H1 (cell line): ENCODE measurements at regions not wholly inside any gene's neighbourhood (a gene's known extent, or its start where the extent isn't known, plus 50 kb on each side); places are given as distances from the start of the nearest gene placed in this dataset.

Experiments used
- CTCF ChIA-PET: fragments of 300-600 bp; sonication (Branson Sonifier 250); formaldehyde crosslinking; loops from one replicate; lab custom pipeline; 2021; ENCODE audit not compliant: partially characterized antibody; lab: Charles Lee
- POLR2A ChIA-PET: fragments of 300-600 bp; sonication (Branson Sonifier 250); formaldehyde crosslinking; loops from one replicate; lab custom pipeline; 2021; ENCODE audit warnings: inconsistent platforms; ENCODE audit not compliant: partially characterized antibody; lab: Charles Lee
- DNase-seq, 2 experiments: peaks; one replicate each; pipeline versions ENCODE4 v3.0.0 to v3.0.0-alpha.2; 2010 to 2022; ENCODE audit warnings: low spot score in 2 of 2, low read depth in 1 of 2, mixed read lengths in 1 of 2
- FAIRE-seq: peaks from 2 replicates; lab custom pipeline; 2011; peaks lifted over from hg19 to GRCh38; lab: Jason Lieb, UNC
- H2AFZ ChIP-seq: 2 replicates; pipeline ENCODE4 v1.8.1; 2012; ENCODE audit warnings: low read length, inconsistent platforms
- H2AK5ac ChIP-seq: 2 replicates; pipeline ENCODE4 v1.6.1; 2013; ENCODE audit warnings: low read depth, low read length
- H2BK120ac ChIP-seq: replicated peaks from 2 replicates; pipeline ENCODE3; 2013; ENCODE audit warnings: low read depth, low read length, inconsistent platforms
- H2BK12ac ChIP-seq: 2 replicates; pipeline ENCODE4 v1.6.1; 2013; ENCODE audit warnings: low read depth, low read length
- H2BK15ac ChIP-seq: 2 replicates; pipeline ENCODE4 v1.6.1; 2013; ENCODE audit warnings: low read length
- H2BK20ac ChIP-seq: 2 replicates; pipeline ENCODE4 v1.6.1; 2013; ENCODE audit warnings: low read length
- H2BK5ac ChIP-seq: 2 replicates; pipeline ENCODE4 v1.6.1; 2013; ENCODE audit warnings: low read depth, low read length
- H3K14ac ChIP-seq: 2 replicates; pipeline ENCODE4 v1.6.1; 2013; ENCODE audit warnings: inconsistent platforms; ENCODE audit not compliant: insufficient read length
- H3K18ac ChIP-seq: 2 replicates; pipeline ENCODE4 v1.6.1; 2013; ENCODE audit warnings: low read length; ENCODE audit errors: extremely low read depth
- H3K23ac ChIP-seq: 2 replicates; pipeline ENCODE4 v1.6.1; 2013; ENCODE audit warnings: inconsistent platforms; ENCODE audit not compliant: insufficient read length
- H3K23me2 ChIP-seq: 2 replicates; pipeline ENCODE4 v1.6.1; 2013; ENCODE audit warnings: low read depth, low read length
- H3K27ac ChIP-seq: 2 replicates; pipeline ENCODE4 v1.6.1; 2011; ENCODE audit warnings: low read depth, low read length, inconsistent platforms
- H3K27me3 ChIP-seq, 4 experiments: replicated peaks in 1 of 4; 1 replicate in 1 of 4; 2 replicates in 3 of 4; pipeline versions ENCODE4 v1.6.1 to v1.8.1; 2011 to 2013; ENCODE audit warnings: low read length in 3 of 4, mild to moderate bottlenecking in 3 of 4, inconsistent platforms in 2 of 4, mixed read lengths in 2 of 4, moderate library complexity in 1 of 4; ENCODE audit not compliant: control insufficient read depth in 3 of 4, insufficient read depth in 3 of 4; ENCODE audit errors: extremely low read depth in 1 of 4
- H3K36me3 ChIP-seq, 4 experiments: 2 replicates each; pipeline versions ENCODE4 v1.6.1 to v1.8.1; 2011 to 2013; ENCODE audit warnings: mild to moderate bottlenecking in 4 of 4, low read length in 3 of 4, moderate library complexity in 2 of 4, control low read depth in 1 of 4, inconsistent platforms in 1 of 4; ENCODE audit not compliant: insufficient read depth in 4 of 4, control insufficient read depth in 2 of 4
- H3K4ac ChIP-seq: replicated peaks from 2 replicates; pipeline ENCODE3; 2013; ENCODE audit warnings: low read length, low read depth, mixed read lengths, inconsistent platforms; ENCODE audit not compliant: insufficient read length
- H3K4me1 ChIP-seq, 4 experiments: replicated peaks in 1 of 4; 1 replicate in 1 of 4; 2 replicates in 3 of 4; pipeline versions ENCODE4 v1.6.1 to v1.8.1; 2011 to 2013; ENCODE audit warnings: low read length in 3 of 4, inconsistent platforms in 2 of 4, mixed read lengths in 1 of 4; ENCODE audit not compliant: insufficient read depth in 4 of 4, control insufficient read depth in 3 of 4
- H3K4me2 ChIP-seq, 2 experiments: 2 replicates each; pipeline versions ENCODE4 v1.6.1 to v1.8.1; 2011 to 2013; ENCODE audit warnings: low read depth in 2 of 2, low read length in 2 of 2, control low read depth in 1 of 2, inconsistent platforms in 1 of 2, mild to moderate bottlenecking in 1 of 2; ENCODE audit not compliant: insufficient read depth in 1 of 2
- H3K4me3 ChIP-seq, 4 experiments: fragments of 200-600, 300-600 bp in 1 of 4; sonication (generic), shearing (Covaris generic), sonication (Bioruptor Twin) in 1 of 4; 2 replicates each; pipeline versions ENCODE4 v1.5.1 to v1.8.1; 2011 to 2016; ENCODE audit warnings: low read length in 4 of 4, low read depth in 3 of 4, control low read depth in 2 of 4, inconsistent platforms in 2 of 4, mild to moderate bottlenecking in 2 of 4, mixed read lengths in 1 of 4, moderate library complexity in 1 of 4; ENCODE audit not compliant: insufficient read depth in 2 of 4; ENCODE audit errors: extremely low read depth in 1 of 4
- H3K56ac ChIP-seq: replicated peaks from 2 replicates; pipeline ENCODE3; 2013; ENCODE audit warnings: low read depth, mild to moderate bottlenecking, mixed read lengths, low read length, inconsistent platforms; ENCODE audit not compliant: insufficient read length
- H3K79me1 ChIP-seq: 2 replicates; pipeline ENCODE4 v1.6.1; 2013; ENCODE audit warnings: low read depth, low read length, control low read depth
- H3K79me2 ChIP-seq, 2 experiments: 2 replicates each; pipeline versions ENCODE4 v1.6.1 to v1.8.1; 2012 to 2013; ENCODE audit warnings: low read length in 2 of 2, mild to moderate bottlenecking in 2 of 2, inconsistent platforms in 1 of 2; ENCODE audit not compliant: insufficient read depth in 2 of 2, control insufficient read depth in 1 of 2
- H3K9ac ChIP-seq, 4 experiments: replicated peaks in 1 of 4; 1 replicate in 1 of 4; 2 replicates in 3 of 4; pipeline versions ENCODE4 v1.6.1 to v1.8.1; 2011 to 2013; ENCODE audit warnings: low read depth in 3 of 4, low read length in 3 of 4, control low read depth in 2 of 4, mild to moderate bottlenecking in 2 of 4, moderate library complexity in 2 of 4, inconsistent platforms in 1 of 4; ENCODE audit errors: extremely low read depth in 1 of 4
- H3K9me3 ChIP-seq, 2 experiments: 2 replicates each; pipeline versions ENCODE4 v1.6.1 to v1.8.1; 2012 to 2013; ENCODE audit warnings: mild to moderate bottlenecking in 2 of 2, moderate library complexity in 2 of 2, control low read depth in 1 of 2, inconsistent platforms in 1 of 2, low read depth in 1 of 2, low read length in 1 of 2, mixed read lengths in 1 of 2; ENCODE audit not compliant: insufficient read depth in 2 of 2
- H4K20me1 ChIP-seq, 2 experiments: replicated peaks in 1 of 2; 2 replicates each; pipeline versions ENCODE3 to v1.8.1; 2011 to 2013; ENCODE audit warnings: inconsistent platforms in 2 of 2, low read length in 2 of 2, mild to moderate bottlenecking in 1 of 2; ENCODE audit not compliant: insufficient read depth in 2 of 2, control insufficient read depth in 1 of 2
- H4K5ac ChIP-seq: 2 replicates; pipeline ENCODE4 v1.6.1; 2013; ENCODE audit warnings: low read length, low read depth, mixed read lengths, inconsistent platforms; ENCODE audit not compliant: insufficient read length
- H4K8ac ChIP-seq: 2 replicates; pipeline ENCODE4 v1.8.0; 2013; ENCODE audit warnings: mild to moderate bottlenecking, moderate library complexity, low read length, inconsistent platforms; ENCODE audit not compliant: insufficient read depth; ENCODE audit errors: extremely low read depth
- H4K91ac ChIP-seq: replicated peaks from 2 replicates; pipeline ENCODE3; 2013; ENCODE audit warnings: low read length, mixed read lengths, inconsistent platforms; ENCODE audit not compliant: insufficient read length
- CREB1 ChIP-seq: IDR thresholded peaks from 2 replicates; pipeline ENCODE4 v1.6.1; 2012; ENCODE audit warnings: inconsistent platforms
- KDM1A ChIP-seq: fragments of 200-600, 300-600 bp; sonication (generic); IDR thresholded peaks from 2 replicates; pipeline ENCODE4 v1.7.1; 2016; ENCODE audit warnings: mild to moderate bottlenecking, low read length, borderline replicate concordance
- MAX ChIP-seq: IDR thresholded peaks from 2 replicates; pipeline ENCODE4 v1.6.1; 2012; ENCODE audit warnings: inconsistent platforms
- SP1 ChIP-seq: IDR thresholded peaks from 2 replicates; pipeline ENCODE4 v1.6.1; 2011; ENCODE audit warnings: low read depth, low read length
- TBP ChIP-seq: IDR thresholded peaks from 2 replicates; pipeline ENCODE4 v1.6.1; 2011; ENCODE audit warnings: low read depth, low read length, improper control_type of control experiment
- ZNF274 ChIP-seq: IDR thresholded peaks from 2 replicates; pipeline ENCODE4 v1.7.0; 2012; ENCODE audit warnings: low read length, borderline replicate concordance; ENCODE audit errors: extremely low read depth

DNA sequence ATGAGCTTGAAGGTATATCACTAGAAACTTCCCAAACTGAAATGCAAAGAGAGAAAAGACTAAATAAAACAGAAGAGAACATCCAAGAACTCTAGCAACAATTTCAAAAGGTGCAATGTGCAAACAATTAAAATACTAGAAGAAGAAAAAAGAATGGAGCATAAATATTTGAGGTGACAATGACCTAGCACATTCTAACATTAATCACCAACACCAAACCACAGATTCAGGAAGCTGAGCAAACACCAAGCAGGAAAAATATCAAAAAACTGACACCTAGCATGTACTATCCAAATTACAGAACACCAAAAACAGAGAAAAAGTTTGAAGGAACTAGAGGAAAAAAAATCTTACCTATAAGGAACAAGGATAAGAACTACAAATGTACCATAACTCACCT, 460.8 kb downstream of the IRS1 start:
- Histone ChIP-seq H3K56ac (no peak overlapping the region), H4K8ac (no peak overlapping the region), H3K4ac (no peak overlapping the region), H3K14ac (no peak overlapping the region), H2BK12ac (no peak overlapping the region), H3K4me3 (no peak overlapping the region), H3K18ac (no peak overlapping the region), H3K23ac (no peak overlapping the region), H3K36me3 (no peaks in the 10 kb centered on the region), H2AFZ (no peak overlapping the region), H3K79me1 (no peaks in the 10 kb centered on the region), H3K9me3 (no peaks in the 10 kb centered on the region), H3K4me2 (no peak overlapping the region), H4K91ac (no peak overlapping the region), H2BK120ac (no peak overlapping the region), H2AK5ac (no peak overlapping the region), H2BK5ac (no peak overlapping the region), H4K5ac (no peak overlapping the region), H3K9ac (no peak overlapping the region), H2BK15ac (no peak overlapping the region), H3K23me2 (no peaks in the 10 kb centered on the region), H2BK20ac (no peak overlapping the region), H3K27ac (no peak overlapping the region), H3K79me2 (no peaks in the 10 kb centered on the region), H4K20me1 (no peaks in the 10 kb centered on the region), H3K27me3 (no peaks in the 10 kb centered on the region), H3K4me1 (no peaks in the 10 kb centered on the region)
- TF ChIP-seq CREB1 (no peak), MAX (no peak), ZNF274 (no peak), SP1 (no peak), TBP (no peak), KDM1A (no peak)
- POLR2A ChIA-PET, result no interaction called here
- FAIRE-seq, result no peak
- CTCF ChIA-PET, result no interaction called here
- DNase-seq, result no peak
